GM18517 (cell line): ENCODE measurements at regions not wholly inside any gene's neighbourhood (a gene's known extent, or its start where the extent isn't known, plus 50 kb on each side); places are given as distances from the start of the nearest gene placed in this dataset.

Source experiments
- ATAC-seq: cut with Tn5 transposase; IDR thresholded peaks from one replicate; pipeline ENCODE4 v1.9.1; 2021; ENCODE audit warnings: mild to moderate bottlenecking, moderate library complexity; ENCODE audit not compliant: unreplicated experiment

DNA sequence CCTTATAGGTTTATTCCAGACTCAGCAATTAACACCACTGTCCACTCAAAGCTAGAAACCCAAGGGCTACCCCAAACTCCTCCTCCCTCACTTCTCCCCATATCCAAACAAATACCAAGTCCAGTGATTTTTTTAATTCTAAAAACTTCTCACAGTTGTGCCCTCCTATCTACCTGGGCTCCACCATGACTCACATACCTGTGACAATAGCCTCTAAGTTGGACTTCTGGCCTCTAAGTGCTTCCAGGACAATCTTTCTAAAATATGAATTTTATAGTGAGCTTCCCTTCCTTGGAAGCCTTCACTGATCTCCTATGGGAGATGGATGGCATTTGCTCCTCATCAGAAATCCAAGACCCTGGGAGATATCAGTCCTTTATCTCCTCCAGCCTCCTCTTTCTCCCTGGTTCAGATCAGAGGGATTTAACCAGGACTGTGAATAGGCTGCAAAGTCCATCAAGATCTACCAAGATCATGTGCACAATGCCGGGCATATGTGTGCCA is 219.3 kb downstream of the TOMM20 start:
- ATAC-seq: no peak

DNA sequence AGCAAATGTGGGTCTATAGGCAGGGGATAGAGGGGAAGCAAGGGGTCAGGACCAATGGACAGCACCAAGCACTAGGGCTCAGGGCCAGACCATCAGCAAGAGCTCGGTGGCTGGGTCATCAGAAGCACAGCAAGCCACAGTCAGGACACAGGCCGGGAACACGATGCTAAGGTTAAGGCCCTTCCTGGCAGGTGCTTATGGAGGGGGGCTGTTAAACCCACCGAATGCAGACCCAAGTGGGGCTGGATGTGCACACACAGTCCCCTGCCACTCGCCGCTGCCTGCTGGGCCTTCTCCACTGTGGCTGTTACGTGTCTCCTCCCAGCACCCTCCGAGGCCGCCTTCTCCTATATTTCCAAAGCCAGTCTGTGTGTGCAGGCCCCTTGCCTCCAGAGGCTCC is 220.1 kb downstream of the TOMM20 start:
- no peak for ATAC-seq

DNA sequence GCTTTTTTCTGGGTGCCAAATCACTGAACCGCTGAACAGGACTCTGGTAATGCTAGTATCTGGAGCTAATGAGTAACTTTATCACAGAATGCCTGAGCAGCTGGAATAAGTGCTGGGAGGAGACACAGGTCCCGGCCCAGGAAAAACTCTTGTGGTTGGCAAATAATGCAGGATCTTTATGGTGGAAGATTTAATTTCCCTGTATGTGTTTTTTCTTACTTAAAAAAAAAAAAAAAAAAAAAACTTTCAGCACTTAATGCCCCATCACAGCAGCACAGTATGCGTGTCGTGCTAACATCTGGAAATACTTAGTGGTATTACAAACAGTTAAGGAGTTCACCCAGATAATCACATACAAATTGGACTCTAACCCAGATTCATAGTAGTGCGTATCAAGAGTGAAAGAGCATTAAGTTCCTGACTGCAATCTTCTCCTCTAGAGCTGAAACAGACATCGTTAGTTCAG is 220.7 kb downstream of the TOMM20 start:
- ATAC-seq: no peak

DNA sequence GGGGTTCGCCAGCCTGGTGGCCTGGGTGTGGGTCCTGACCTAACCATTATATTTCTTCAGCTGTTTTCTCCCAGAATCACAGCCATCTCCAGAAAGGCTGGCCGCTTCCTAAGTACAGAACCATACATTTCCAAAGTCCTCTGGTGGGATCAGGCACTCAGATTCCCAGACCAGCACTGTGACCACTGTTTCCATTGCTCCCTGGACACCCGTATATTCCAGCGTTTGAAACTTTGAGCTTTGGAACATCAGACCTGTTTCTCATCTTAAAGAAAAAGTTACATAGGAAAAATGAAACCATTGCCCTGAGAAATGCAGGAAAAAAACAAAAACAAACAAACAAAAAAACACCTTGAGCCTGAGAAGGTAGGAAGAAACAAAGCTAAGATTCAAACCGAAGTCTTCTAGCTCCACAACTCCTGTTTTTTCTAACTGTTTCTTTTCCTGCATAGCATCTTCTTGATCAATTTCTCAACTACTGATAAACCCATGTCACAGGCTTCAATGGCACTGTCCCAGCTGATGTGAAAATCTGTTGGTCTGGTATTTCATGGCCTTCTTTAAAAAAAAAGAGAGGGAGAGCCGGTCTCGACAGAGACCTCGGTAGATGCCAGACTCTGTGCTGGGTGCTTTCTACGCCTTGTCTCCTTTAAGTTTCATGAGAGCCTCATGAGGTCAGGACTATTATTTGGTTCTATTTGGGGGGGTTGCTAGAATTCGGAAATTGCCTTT is 221.3 kb downstream of the TOMM20 start:
- ATAC-seq: no peak

DNA sequence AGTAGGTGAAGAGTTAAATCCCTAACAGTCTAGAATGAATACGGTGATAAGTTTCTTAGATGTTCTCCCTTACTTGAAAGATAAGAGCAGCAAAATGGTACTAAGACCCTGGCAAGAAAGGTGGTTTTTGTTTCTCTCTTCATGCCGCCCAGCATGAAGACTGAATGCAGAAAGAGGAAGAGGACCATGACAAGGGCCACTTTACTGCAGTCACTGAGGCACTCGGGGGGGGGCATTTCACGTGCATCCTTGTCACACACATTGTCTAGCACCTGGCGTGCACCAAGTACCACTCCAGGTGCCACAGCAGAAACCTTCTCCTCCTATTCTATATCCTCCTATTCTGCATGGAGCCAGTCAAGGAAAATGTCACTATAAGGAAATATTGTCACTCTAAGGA is 222.0 kb downstream of the TOMM20 start:
- ATAC-seq: no peak

DNA sequence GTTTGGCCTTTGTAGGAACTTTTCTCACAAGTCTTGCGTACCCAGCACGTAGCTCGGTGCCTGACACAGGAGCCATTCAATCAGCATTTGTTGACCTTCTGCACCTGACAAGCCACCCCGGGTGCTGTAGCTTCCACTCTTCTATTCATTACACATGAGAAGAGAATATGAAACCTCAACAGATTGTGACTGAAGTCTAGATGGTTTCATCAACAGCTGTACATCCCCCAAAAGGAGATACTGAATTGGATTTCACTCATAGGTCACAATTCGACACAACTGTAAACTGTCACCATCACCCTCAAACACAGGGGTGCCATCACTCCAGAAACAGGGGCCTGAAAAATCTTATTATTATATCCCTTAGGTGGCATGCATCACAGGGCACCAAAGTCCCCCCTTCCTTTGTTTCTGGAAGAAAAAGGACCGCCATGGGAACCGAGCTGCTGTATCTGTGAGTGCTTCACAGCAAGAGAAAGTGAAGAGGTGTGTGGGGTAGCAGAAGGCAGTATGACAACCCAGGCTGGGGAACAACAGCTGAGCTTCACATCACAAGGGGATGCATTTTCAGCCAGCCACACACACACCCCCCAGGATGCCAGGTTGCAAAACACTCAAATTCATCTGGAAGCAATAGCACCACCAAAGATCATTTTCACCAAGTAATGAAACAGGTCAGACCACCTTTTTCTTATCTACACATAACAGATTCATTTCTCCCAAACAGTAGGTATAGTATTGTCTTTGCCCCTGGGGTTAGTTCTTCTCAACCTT is 225.7 kb downstream of the TOMM20 start:
- ATAC-seq: no peak

DNA sequence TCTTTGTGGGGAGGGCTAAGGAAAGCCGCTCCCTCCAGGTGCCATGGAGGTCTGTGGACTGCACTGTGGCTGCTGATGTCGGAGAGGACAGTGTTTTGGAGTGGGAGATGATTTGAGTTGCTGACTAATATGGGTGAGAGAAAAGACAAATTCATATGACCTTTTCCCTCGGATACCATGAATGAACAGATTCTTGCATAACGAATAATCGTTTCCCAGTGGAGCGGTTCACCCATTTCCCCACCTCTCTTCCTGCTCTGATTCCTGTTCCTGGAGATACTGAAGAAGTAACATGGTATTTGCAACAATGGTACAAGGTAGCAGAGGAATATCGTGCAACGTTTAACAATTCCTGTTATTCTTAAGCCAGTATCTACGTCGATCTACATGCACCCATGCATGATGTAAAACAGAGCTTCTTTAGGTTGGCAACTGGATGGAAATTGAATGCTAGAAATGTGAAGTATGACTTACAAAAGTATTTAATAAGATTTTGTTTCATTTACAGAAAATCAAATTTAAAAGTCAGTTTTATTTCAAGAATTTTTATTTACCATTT is 227.1 kb downstream of the TOMM20 start:
- ATAC-seq: no peak

DNA sequence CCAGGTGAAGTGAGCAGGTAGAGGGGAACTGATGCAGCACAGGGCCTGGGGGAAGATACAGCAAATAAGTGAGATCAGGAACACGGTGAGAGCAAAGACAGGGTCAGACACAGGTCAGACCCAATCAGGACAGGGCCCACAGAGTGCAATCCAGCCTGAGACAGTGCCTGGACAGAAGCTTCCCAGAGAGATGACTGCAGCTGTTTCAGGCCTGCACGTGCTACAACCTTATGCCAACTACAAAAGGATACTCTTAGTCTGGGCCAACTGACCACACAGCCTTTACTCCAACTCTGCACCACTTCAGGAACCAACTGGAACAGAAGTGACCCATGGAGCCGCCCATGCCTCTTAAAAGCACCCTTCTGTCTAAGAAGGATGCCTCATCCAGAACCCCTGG is 228.0 kb downstream of the TOMM20 start:
- no peak for ATAC-seq

DNA sequence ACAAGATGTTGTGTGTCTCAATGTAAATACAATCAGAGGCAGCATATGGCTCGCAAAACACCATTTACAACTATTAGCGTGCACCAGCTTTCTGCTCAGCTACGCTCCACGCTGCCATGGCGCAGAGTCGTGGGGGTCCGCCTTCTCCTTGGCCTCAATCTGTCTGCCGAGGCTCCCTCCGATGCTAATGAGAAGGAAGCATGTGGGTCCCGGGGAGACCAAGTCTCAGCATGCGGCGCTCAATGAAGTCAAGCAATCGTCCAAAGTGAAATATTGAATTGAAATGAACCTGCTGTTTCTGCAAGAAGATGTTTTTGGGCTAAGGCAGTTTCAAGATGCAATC is 228.9 kb downstream of the TOMM20 start:
- ATAC-seq: no peak

DNA sequence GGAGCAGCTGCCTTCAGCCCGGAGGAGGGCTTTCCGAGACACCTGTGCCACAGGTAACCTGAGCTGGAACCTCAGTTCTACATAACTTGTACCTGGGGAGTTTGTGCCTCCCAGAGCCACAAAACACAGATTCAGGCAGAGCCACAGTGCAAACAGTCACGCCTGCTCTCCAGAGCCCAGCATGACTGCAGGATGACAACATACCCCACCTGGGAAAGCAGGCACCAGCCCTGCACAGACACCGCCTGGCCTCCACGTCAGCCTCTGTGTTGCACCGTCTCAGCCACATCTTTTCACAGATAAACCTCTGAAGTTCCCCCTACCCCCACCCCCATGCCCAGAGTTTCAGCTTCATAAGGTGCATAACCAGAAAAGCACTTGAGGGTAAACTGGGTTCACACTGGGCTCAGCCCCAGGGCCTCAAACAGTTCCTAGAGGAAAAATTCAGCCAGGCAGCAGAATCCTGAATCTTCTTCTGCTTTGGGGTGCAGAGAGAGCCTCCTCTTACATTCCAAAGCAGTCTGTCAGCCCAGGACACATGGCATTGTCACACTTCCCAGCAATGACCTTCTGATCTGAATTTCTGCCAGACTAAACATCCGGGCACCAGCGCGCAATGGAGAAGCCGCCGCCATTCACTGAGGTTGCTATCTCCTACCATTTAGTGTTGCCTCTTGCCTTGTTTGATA is 229.5 kb downstream of the TOMM20 start:
- ATAC-seq: no peak

DNA sequence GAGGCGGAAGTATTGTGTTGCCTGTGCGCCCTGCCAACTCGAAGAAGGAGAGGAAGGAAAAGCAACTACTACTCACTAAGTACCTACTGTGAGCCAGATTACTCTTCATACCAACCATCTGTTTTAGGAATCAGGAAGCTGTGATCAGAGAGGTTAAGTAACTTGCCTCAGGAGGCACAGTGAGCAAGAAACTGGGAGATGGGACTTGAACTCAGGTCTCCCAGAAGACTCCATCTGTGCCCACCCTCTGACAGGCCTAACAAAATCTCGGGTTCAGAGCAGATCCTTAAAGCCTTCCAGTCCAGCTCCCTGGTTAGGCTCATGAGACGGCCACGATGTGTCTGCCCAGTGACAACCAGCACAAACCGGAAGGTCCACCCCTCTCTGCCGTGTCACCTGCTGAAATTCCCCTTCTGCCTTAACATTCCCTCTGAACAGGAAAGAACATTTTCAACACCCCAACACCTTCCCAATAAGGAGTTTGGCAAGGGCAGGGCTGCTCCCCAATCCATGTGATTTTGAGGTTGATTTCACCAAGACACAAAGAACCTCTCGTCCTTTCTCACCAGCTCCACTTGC is 230.1 kb downstream of the TOMM20 start:
- ATAC-seq: no peak

DNA sequence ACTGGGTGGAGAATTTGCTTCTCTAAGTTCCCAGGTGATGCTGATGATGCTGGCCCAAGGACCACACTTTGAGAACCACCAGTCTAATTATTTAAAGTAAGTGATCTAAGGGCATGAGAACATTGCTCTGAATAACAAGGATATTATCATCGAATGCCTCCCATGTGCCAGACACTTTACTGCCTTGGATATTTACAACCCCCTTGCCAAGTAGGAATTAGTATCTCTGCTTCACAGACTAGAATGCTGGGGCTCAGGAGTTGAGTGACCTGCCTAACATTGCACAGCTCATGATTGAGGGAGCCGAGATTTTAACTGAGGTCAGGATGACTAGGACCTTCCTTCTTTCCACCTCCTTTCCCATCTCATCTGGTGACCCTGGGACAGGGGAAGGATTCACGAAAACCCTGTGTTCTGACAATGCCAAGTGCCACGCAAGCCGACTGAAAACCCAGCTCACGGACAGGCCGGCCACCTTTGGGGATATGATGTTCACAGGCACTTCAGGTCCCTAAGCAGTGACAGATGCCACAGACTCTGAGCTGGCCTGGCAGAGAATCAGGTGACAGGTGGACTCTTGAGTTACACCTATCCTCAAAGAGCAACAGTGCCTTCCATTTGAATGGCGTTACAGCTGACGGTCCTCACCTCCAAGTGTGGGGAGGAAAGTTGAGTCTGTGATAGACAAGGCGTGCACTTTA is 230.7 kb downstream of the TOMM20 start:
- ATAC-seq: no peak

DNA sequence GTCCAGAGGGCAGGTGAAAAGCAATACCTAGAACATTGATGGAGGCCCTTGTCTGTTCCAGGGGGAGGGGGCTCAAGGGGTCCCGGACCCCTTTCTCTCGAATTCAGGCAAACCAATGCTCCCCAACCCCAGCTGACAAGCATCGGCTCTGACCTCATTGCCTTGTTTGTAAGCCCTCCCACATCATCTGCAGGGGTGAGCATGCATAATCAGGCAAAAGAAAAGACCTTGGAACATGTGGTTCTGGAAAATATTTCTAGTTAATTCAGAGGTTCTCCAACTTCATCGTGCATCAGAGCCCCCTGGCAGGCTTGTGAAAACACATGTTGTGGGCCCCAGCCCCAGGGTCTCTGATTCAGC is 231.3 kb downstream of the TOMM20 start:
- ATAC-seq: no peak

DNA sequence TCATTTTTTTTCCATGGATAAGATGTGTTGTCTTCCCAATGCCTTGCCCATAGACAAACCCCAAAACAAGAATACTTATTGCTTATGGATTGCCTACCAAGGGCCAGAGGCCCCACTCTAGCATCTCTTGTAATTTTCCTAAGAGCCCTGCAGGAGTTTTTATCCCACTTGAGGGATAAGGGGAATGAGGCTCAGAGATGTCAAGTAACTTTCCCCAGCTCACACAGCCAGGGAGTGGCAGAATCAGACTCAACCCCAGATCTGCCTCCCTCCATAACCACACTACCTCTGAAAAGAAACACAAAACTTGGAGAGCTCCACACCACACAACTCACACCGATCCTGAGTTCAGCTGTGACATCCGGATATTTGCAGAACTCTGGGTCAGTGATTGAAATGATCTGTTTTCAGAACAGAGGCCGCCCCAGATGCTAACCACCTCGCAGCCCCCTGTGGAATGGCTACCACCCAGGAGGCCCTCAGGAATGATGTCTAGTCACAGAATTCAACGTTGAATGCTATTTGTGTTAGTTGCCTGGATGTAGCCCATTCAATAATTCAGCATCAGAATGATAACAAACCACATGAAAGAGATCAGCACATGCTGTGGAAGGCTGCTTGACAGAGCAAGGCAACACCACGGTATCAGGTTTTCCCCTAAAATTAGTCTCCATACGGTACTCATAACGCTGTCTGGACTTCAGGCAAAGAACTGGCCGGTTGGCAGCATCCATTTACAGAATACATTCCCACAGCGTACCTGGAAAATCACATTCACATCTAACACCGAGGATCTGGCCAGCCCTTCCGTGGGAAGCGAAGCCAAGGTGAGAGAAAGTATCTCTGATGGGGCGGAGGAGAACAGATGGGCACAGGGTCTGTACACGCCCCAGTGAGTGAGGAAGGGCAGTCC is 231.9 kb downstream of the TOMM20 start:
- no peak for ATAC-seq

DNA sequence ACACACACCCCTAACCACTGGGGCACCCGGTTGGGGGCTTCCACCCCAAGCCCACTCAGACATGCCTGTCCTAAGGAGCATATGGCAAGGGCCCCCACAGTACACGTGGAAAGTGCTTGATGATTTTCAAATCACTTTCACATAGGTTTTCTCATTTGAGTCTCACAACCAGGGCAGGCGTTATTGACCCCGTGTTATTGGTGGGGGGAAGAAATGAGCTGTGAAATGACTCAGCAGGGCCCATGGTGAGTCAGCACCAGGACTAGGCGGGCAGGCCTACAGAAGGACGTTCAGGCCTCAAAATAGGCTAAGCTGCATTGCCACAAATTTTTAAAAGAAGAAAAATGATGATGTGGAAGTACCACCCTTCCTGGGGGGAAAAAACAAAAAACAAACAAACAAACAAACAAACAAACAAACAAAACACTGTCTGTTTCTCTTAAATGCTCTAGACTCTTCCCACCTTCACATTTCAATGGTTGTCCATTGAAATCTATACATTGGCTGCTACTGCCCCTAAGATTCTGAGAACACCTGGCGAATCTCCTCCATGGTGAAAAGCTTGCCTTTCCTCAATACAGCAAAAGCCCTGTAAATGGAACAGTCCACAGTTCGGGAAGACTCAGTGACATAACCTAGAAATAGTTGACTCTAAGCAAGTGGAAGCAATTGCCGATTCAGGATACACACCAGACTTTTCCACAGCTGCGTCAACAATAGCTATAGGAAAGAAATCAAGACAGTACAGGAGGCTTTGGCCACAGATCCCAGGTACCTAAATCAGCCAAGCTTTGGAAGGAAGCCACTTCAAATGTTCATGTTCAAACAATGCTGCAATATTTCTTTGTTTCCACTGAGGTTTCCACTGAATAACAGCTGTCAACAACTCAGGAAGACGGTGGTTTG is 234.7 kb downstream of the TOMM20 start:
- no peak for ATAC-seq

DNA sequence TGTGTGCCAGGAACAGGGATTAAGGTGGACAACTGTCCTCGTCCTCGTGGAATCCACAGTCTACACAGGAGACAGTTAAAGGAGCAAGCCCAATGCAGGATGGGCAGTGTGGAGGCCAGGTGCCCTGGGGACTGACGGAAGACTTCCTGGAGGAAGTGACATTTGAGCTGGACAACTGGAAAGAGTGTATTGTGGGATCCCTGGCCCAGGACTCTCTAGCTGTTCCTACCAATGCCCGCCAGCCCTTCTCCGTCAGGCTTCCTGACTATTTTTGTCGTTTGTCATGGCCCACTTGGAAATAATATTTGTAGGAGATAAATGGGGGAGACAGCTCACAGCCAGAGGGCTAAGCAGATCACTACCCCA is 235.3 kb downstream of the TOMM20 start:
- ATAC-seq: no peak

DNA sequence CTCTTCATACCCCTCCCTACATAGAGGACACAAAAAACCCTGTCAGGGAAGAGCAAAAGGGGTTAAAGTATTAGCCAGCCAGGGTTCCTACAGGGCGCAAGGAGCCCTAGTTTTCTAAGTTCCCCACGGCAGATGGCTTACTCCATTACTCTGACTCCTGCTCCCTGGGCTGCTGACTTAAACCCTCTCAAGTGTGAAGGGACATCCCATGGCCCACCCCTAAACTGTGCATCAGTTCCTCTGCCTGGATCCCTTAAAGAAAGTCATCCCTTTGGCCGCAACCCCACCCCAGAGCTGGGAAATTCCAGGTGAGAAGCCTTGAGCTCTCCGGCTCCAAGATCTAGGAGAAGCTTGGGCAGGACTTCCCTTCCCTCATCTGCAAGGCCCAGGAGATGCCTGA is 236.0 kb downstream of the TOMM20 start:
- no peak for ATAC-seq

DNA sequence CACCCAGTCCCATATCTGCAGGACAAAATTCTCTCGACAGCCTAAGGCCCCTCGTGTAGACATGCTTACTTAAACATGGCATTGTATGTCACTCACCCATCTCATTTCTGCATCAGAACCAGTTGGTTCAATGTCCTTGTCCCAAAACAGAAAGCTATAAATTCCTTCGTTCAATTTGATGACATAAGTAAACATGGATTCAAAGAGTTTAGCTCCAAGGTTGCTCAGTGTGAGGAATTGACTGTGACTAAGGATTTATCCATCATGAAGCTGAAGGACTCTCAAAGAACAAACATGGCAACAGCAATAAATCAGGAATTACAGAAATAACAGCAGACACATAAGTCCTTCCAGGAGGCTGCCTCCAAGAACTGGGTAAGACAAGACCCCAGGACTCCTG is 237.2 kb downstream of the TOMM20 start:
- ATAC-seq: no peak

DNA sequence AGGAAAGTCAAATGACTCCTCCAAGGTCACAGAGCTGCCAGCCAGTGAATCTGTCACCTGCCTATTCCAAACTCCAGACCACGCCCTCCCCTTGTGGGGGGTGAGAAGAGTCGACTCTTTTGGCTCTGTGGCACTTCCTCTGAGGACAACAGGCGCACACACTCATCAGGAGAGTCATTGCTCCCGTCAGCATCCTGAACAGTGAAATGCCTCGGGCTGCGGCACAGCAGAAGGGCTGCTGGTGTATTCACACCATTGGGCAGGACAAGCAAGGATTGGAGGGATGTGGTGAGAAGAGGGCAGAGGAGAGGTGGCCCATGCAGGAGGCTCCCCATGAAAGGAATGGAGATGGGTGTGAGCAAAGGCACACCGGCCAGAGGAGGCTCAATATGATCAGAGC is 239.0 kb downstream of the TOMM20 start:
- ATAC-seq: no peak
